ENCODE measurements at regions not wholly inside any gene's neighbourhood (a gene's known extent, or its start where the extent isn't known, plus 50 kb on each side); places are given as distances from the start of the nearest gene placed in this dataset.

- TF ChIP-seq CTCF (IDR thresholded peaks at IDR 0.05; ENCODE audit: insufficient read depth, low read length) (no peak), GABPA (IDR thresholded peaks at IDR 0.05; ENCODE audit: low read depth) (no peak), POLR2AphosphoS5 (IDR thresholded peaks at IDR 0.05; ENCODE audit: low read depth) (no peak)
Observed at GRCh38 chr1:95956215-95956614, 722.2 kb downstream of the RWDD3 start.
